ENCODE measurements at regions not wholly inside any gene's neighbourhood (a gene's known extent, or its start where the extent isn't known, plus 50 kb on each side); places are given as distances from the start of the nearest gene placed in this dataset.
"Not testable (repeated sequence)": the region's sequence is repeated elsewhere in the genome, so short reads cannot be mapped to it uniquely, and the experiment has no call there.

GRCh38 chr1:91189096-91189495 lies 167.3 kb upstream of the ZNF644 start:
- Mint-ChIP-seq H3K4me3 (no peak overlapping the region), H3K36me3 (ENCODE audit: low read depth) (peaks cover 5% of the 10 kb centered on the region), H3K27me3 (ENCODE audit: low read depth) (no peaks in the 10 kb centered on the region), H3K27ac (ENCODE audit: unreplicated experiment) (no peak overlapping the region), H3K9me3 (peaks cover 6% of the 10 kb centered on the region), H3K4me1 (no peaks in the 10 kb centered on the region)
- no peak for DNase-seq (ENCODE audit: low read depth, low spot score)
- TF ChIP-seq CTCF (conservative IDR thresholded peaks at IDR 0.05): no peak

- not testable (repeated sequence) for DNase-seq (ENCODE audit: low read depth, low spot score); H3K27me3 Mint-ChIP-seq (ENCODE audit: low read depth); H3K4me1 Mint-ChIP-seq; H3K27ac Mint-ChIP-seq (ENCODE audit: unreplicated experiment); H3K9me3 Mint-ChIP-seq; H3K36me3 Mint-ChIP-seq (ENCODE audit: low read depth); H3K4me3 Mint-ChIP-seq
These were observed 161.0 kb upstream of the ZNF644 start for GRCh38 chr1:91182807-91183206.

GRCh38 chr1:91176250-91176649 lies 154.4 kb upstream of the ZNF644 start:
- H3K9me3 Mint-ChIP-seq: no peaks in the 10 kb centered on the region
- DNase-seq (ENCODE audit: low read depth, low spot score): no peak
- no peak overlapping the region for H3K27ac Mint-ChIP-seq (ENCODE audit: unreplicated experiment)
- no peaks in the 10 kb centered on the region for H3K36me3 Mint-ChIP-seq (ENCODE audit: low read depth)
- peaks cover 9% of the 10 kb centered on the region for H3K4me1 Mint-ChIP-seq
- peaks cover 2% of the 10 kb centered on the region for H3K27me3 Mint-ChIP-seq (ENCODE audit: low read depth)
- TF ChIP-seq CTCF (conservative IDR thresholded peaks at IDR 0.05): no peak
- H3K4me3 Mint-ChIP-seq: no peak overlapping the region

GRCh38 chr1:91174734-91175133 lies 152.9 kb upstream of the ZNF644 start:
- DNase-seq (ENCODE audit: low read depth, low spot score): no peak
- Mint-ChIP-seq H3K4me3 (no peak overlapping the region), H3K4me1 (peaks cover 9% of the 10 kb centered on the region), H3K27ac (ENCODE audit: unreplicated experiment) (no peak overlapping the region), H3K9me3 (no peaks in the 10 kb centered on the region), H3K27me3 (ENCODE audit: low read depth) (peaks cover 2% of the 10 kb centered on the region), H3K36me3 (ENCODE audit: low read depth) (no peaks in the 10 kb centered on the region)
- TF ChIP-seq CTCF (conservative IDR thresholded peaks at IDR 0.05): no peak

GRCh38 chr1:91173346-91173890 lies 151.6 kb upstream of the ZNF644 start:
- TF ChIP-seq CTCF (conservative IDR thresholded peaks at IDR 0.05): no peak
- H3K9me3 Mint-ChIP-seq: no peaks in the 10 kb centered on the region
- H3K4me3 Mint-ChIP-seq: no peak overlapping the region
- DNase-seq (ENCODE audit: low read depth, low spot score): no peak
- peaks cover 9% of the 10 kb centered on the region for H3K4me1 Mint-ChIP-seq
- H3K36me3 Mint-ChIP-seq (ENCODE audit: low read depth): no peaks in the 10 kb centered on the region
- H3K27me3 Mint-ChIP-seq (ENCODE audit: low read depth): peaks cover 2% of the 10 kb centered on the region
- H3K27ac Mint-ChIP-seq (ENCODE audit: unreplicated experiment): no peak overlapping the region

- no peak overlapping the region for H3K4me3 Mint-ChIP-seq
- no peaks in the 10 kb centered on the region for H3K9me3 Mint-ChIP-seq
- H3K4me1 Mint-ChIP-seq: peaks cover 9% of the 10 kb centered on the region
- DNase-seq (ENCODE audit: low read depth, low spot score): no peak
- TF ChIP-seq CTCF (conservative IDR thresholded peaks at IDR 0.05): no peak
- H3K27ac Mint-ChIP-seq (ENCODE audit: unreplicated experiment): no peak overlapping the region
- H3K36me3 Mint-ChIP-seq (ENCODE audit: low read depth): no peaks in the 10 kb centered on the region
- peaks cover 2% of the 10 kb centered on the region for H3K27me3 Mint-ChIP-seq (ENCODE audit: low read depth)
These were observed 150.7 kb upstream of the ZNF644 start for GRCh38 chr1:91172541-91172940.
